GM21526 (cell line): ENCODE measurements at regions not wholly inside any gene's neighbourhood (a gene's known extent, or its start where the extent isn't known, plus 50 kb on each side); places are given as distances from the start of the nearest gene placed in this dataset.

Experiments
- ATAC-seq: cut with Tn5 transposase; IDR thresholded peaks from one replicate; pipeline ENCODE4 v1.9.1; 2021; ENCODE audit warnings: moderate library complexity; ENCODE audit not compliant: unreplicated experiment, low FRiP score

GRCh38 chr3:104960579-104960978 lies 406.1 kb upstream of the ALCAM start:
- ATAC-seq, result no peak

GRCh38 chr3:104961851-104962250 lies 404.9 kb upstream of the ALCAM start:
- no peak for ATAC-seq

GRCh38 chr3:104974316-104974715 lies 392.4 kb upstream of the ALCAM start:
- no peak for ATAC-seq

GRCh38 chr3:104977719-104978118 lies 389.0 kb upstream of the ALCAM start:
- no peak for ATAC-seq

GRCh38 chr3:104982130-104982529 lies 384.6 kb upstream of the ALCAM start:
- no peak for ATAC-seq

GRCh38 chr3:104987859-104988258 lies 378.9 kb upstream of the ALCAM start:
- ATAC-seq, result no peak

- no peak for ATAC-seq
Measured at GRCh38 chr3:104988496-104988895, 378.2 kb upstream of the ALCAM start.

- no peak for ATAC-seq
Measured at GRCh38 chr3:104989878-104990277, 376.8 kb upstream of the ALCAM start.

- ATAC-seq, result no peak
Measured at GRCh38 chr3:104990758-104991157, 376.0 kb upstream of the ALCAM start.

GRCh38 chr3:104992676-104993075 lies 374.0 kb upstream of the ALCAM start:
- ATAC-seq, result no peak

- no peak for ATAC-seq
Measured at GRCh38 chr3:105006164-105006563, 360.5 kb upstream of the ALCAM start.

GRCh38 chr3:105013657-105014056 lies 353.1 kb upstream of the ALCAM start:
- ATAC-seq, result no peak

GRCh38 chr3:105014631-105015030 lies 352.1 kb upstream of the ALCAM start:
- ATAC-seq, result no peak

- ATAC-seq, result no peak
Measured at GRCh38 chr3:105022813-105023212, 343.9 kb upstream of the ALCAM start.

- no peak for ATAC-seq
Measured at GRCh38 chr3:105030211-105030610, 336.5 kb upstream of the ALCAM start.

GRCh38 chr3:105032541-105032940 lies 334.2 kb upstream of the ALCAM start:
- no peak for ATAC-seq

GRCh38 chr3:105033081-105033480 lies 333.6 kb upstream of the ALCAM start:
- no peak for ATAC-seq

- ATAC-seq, result no peak
Measured at GRCh38 chr3:105039004-105039403, 327.7 kb upstream of the ALCAM start.

- ATAC-seq, result no peak
Measured at GRCh38 chr3:105040026-105040622, 326.6 kb upstream of the ALCAM start.

GRCh38 chr3:105042586-105042985 lies 324.1 kb upstream of the ALCAM start:
- ATAC-seq, result no peak

- no peak for ATAC-seq
Measured at GRCh38 chr3:105051111-105051510, 315.6 kb upstream of the ALCAM start.

GRCh38 chr3:105051972-105052371 lies 314.7 kb upstream of the ALCAM start:
- ATAC-seq, result no peak

GRCh38 chr3:105062853-105063252 lies 303.9 kb upstream of the ALCAM start:
- no peak for ATAC-seq
